HCT116 (cell line): ENCODE measurements at regions not wholly inside any gene's neighbourhood (a gene's known extent, or its start where the extent isn't known, plus 50 kb on each side); places are given as distances from the start of the nearest gene placed in this dataset.
"Not testable (repeated sequence)": the region's sequence is repeated elsewhere in the genome, so short reads cannot be mapped to it uniquely, and the experiment has no call there.

ENCODE experiments used
- ATAC-seq: fragments of 200-7000 bp; cut with Tn5 transposase; 2 replicates; pipeline ENCODE4 v1.9.1; 2020; ENCODE audit warnings: mild to moderate bottlenecking, moderate library complexity
- BruUV-seq: library from RNA; stranded (reverse); fragments of 400-500 nt; replicated peaks from 2 replicates; lab custom pipeline; 2021; lab: Mats Ljungman, UMichigan
- CTCF ChIA-PET: fragments of 300-600 bp; sonication (Branson Sonifier 250); formaldehyde crosslinking; loops from one replicate; lab custom pipeline; 2021; ENCODE audit warnings: antibody characterized with exemption; lab: Charles Lee
- POLR2A ChIA-PET: fragments of 300-600, 350-600 bp; sonication (Branson Sonifier 250); formaldehyde crosslinking; loops from one replicate; lab custom pipeline; 2021; ENCODE audit warnings: antibody characterized with exemption; lab: Charles Lee
- RAD21 ChIA-PET, 2 experiments: fragments of 300-600 bp; sonication (Branson Sonifier 250); formaldehyde crosslinking; loops; one replicate each; lab custom pipeline; 2023; ENCODE audit warnings: low total read pairs in 2 of 2; ENCODE audit not compliant: uncharacterized antibody in 2 of 2, unreplicated experiment in 2 of 2, low non-redundant PET in 1 of 2; lab: Charles Lee
- DNase-seq: peaks from one replicate; pipeline ENCODE4 v3.0.0-alpha.2; 2010; ENCODE audit warnings: low read depth, low spot score
- H2AFZ ChIP-seq: fragments of 200-600 bp; shearing (Covaris generic), sonication (generic); 2 replicates; pipeline ENCODE4 v1.6.1; 2017; ENCODE audit warnings: low read depth, mixed run types, mixed read lengths, antibody characterized with exemption, low read length; ENCODE audit not compliant: poor library complexity, severe bottlenecking
- H3K27ac ChIP-seq: 2 replicates; pipeline ENCODE4 v1.5.1; 2012; ENCODE audit warnings: low read depth, low read length
- H3K27me3 ChIP-seq: fragments of 200-600 bp; sonication (generic); 2 replicates; pipeline ENCODE4 v1.6.1; 2016; ENCODE audit warnings: mixed run types, low read length, mixed read lengths; ENCODE audit not compliant: insufficient read depth
- H3K36me3 ChIP-seq, 2 experiments: fragments of 200-500 bp in 1 of 2; fragments of 200-600 bp in 1 of 2; sonication (Bioruptor generic) in 1 of 2; sonication (generic) in 1 of 2; 2 replicates each; pipeline versions ENCODE4 v1.5.1 to v1.6.1; 2014 to 2016; ENCODE audit warnings: low read length in 2 of 2, inconsistent platforms in 1 of 2, mixed read lengths in 1 of 2, mixed run types in 1 of 2; ENCODE audit not compliant: insufficient read depth in 2 of 2, control insufficient read depth in 1 of 2
- H3K4me1 ChIP-seq, 2 experiments: fragments of 200-600 bp in 1 of 2; sonication (generic) in 1 of 2; 2 replicates each; pipeline versions ENCODE4 v1.5.1 to v1.6.1; 2012 to 2017; ENCODE audit warnings: low read length in 2 of 2, inconsistent platforms in 1 of 2, mild to moderate bottlenecking in 1 of 2, mixed read lengths in 1 of 2, mixed run types in 1 of 2, moderate library complexity in 1 of 2; ENCODE audit not compliant: insufficient read depth in 2 of 2, control insufficient read depth in 1 of 2
- H3K4me2 ChIP-seq: fragments of 200-600 bp; sonication (generic); 2 replicates; pipeline ENCODE4 v1.6.1; 2017; ENCODE audit warnings: mixed run types, low read length, mixed read lengths
- H3K4me3 ChIP-seq, 2 experiments: fragments of 200-600 bp in 1 of 2; sonication (generic) in 1 of 2; replicated peaks in 1 of 2; 2 replicates each; pipeline ENCODE4 v1.5.1; 2011 to 2016; ENCODE audit warnings: low read length in 2 of 2, control low read depth in 1 of 2, low read depth in 1 of 2, mild to moderate bottlenecking in 1 of 2, mixed read lengths in 1 of 2, mixed run types in 1 of 2
- H3K79me2 ChIP-seq: fragments of 200-600 bp; sonication (generic); 2 replicates; pipeline ENCODE4 v1.6.1; 2017; ENCODE audit warnings: mild to moderate bottlenecking, mixed run types, low read length, moderate library complexity, mixed read lengths; ENCODE audit not compliant: insufficient read depth
- H3K9ac ChIP-seq: fragments of 200-600 bp; sonication (generic); 2 replicates; pipeline ENCODE4 v1.6.1; 2016; ENCODE audit warnings: low read length, mixed read lengths
- H3K9me2 ChIP-seq: fragments of 200-600 bp; sonication (generic), shearing (Covaris generic); 2 replicates; pipeline ENCODE4 v1.6.1; 2017; ENCODE audit warnings: mixed run types, mild to moderate bottlenecking, moderate library complexity; ENCODE audit not compliant: insufficient read depth
- H3K9me3 ChIP-seq, 2 experiments: fragments of 200-500 bp in 1 of 2; fragments of 200-600 bp in 1 of 2; sonication (Bioruptor generic) in 1 of 2; sonication (generic) in 1 of 2; 2 replicates each; pipeline ENCODE4 v1.6.1; 2014 to 2017; ENCODE audit warnings: low read length in 2 of 2, mixed read lengths in 2 of 2, inconsistent platforms in 1 of 2, low read depth in 1 of 2, mild to moderate bottlenecking in 1 of 2, mixed run types in 1 of 2, moderate library complexity in 1 of 2; ENCODE audit not compliant: control insufficient read depth in 1 of 2, insufficient read depth in 1 of 2
- H4K20me1 ChIP-seq: fragments of 200-600 bp; sonication (generic), shearing (Covaris generic); 2 replicates; pipeline ENCODE4 v1.6.1; 2017; ENCODE audit warnings: mixed run types, mild to moderate bottlenecking, moderate library complexity; ENCODE audit not compliant: insufficient read depth
- ATF3 ChIP-seq: IDR thresholded peaks from 2 replicates; pipeline ENCODE4 v1.6.1; 2012
- CEBPB ChIP-seq: IDR thresholded peaks from 2 replicates; pipeline ENCODE4 v1.6.1; 2012; ENCODE audit warnings: low read depth
- EGR1 ChIP-seq: IDR thresholded peaks from 2 replicates; pipeline ENCODE4 v1.6.1; 2012; ENCODE audit warnings: low read depth
- ELF1 ChIP-seq: IDR thresholded peaks from 2 replicates; pipeline ENCODE4 v1.6.1; 2012; ENCODE audit warnings: low read depth, borderline replicate concordance
- EZH2 ChIP-seq: fragments of 200-600 bp; sonication (generic); IDR thresholded peaks from 2 replicates; pipeline ENCODE4 v1.6.1; 2017; ENCODE audit warnings: antibody characterized with exemption, mixed run types
- EZH2phosphoT487 ChIP-seq: fragments of 200-600 bp; IDR thresholded peaks from 2 replicates; pipeline ENCODE4 v1.6.1; 2018; ENCODE audit warnings: antibody characterized with exemption, borderline replicate concordance
- JUND ChIP-seq: IDR thresholded peaks from 2 replicates; pipeline ENCODE4 v1.6.1; 2012
- POLR2AphosphoS5 ChIP-seq: IDR thresholded peaks from 2 replicates; pipeline ENCODE4 v1.6.1; 2011; ENCODE audit warnings: mild to moderate bottlenecking, low read depth, low read length, moderate library complexity
- RAD21 ChIP-seq: IDR thresholded peaks from 2 replicates; pipeline ENCODE4 v1.6.1; 2012; ENCODE audit warnings: low read depth, mild to moderate bottlenecking
- SIN3A ChIP-seq: IDR thresholded peaks from 2 replicates; pipeline ENCODE4 v1.6.1; 2012; ENCODE audit warnings: low read depth
- SP1 ChIP-seq: IDR thresholded peaks from 2 replicates; pipeline ENCODE4 v1.6.1; 2012; ENCODE audit warnings: low read depth
- SRF ChIP-seq: IDR thresholded peaks from 2 replicates; pipeline ENCODE4 v1.6.1; 2012; ENCODE audit warnings: low read depth
- TCF7L2 ChIP-seq: IDR thresholded peaks from 2 replicates; pipeline ENCODE4 v1.7.0; 2011; ENCODE audit warnings: borderline replicate concordance, inconsistent platforms; ENCODE audit not compliant: insufficient read depth, insufficient read length; ENCODE audit errors: extremely low read depth
- YY1 ChIP-seq: IDR thresholded peaks from 2 replicates; pipeline ENCODE4 v1.6.1; 2011; ENCODE audit warnings: low read length, low read depth, moderate library complexity, mild to moderate bottlenecking; ENCODE audit not compliant: insufficient replicate concordance; ENCODE audit errors: extremely low read depth
- ZNF274 ChIP-seq: fragments of 200-500 bp; sonication (Bioruptor generic); IDR thresholded peaks from 2 replicates; pipeline ENCODE4 v1.6.1; 2014; ENCODE audit warnings: mild to moderate bottlenecking, low read depth, low read length, inconsistent platforms
- intact Hi-C: fragments of 100-400 bp; cut with micrococcal nuclease; formaldehyde crosslinking; loops from 2 replicates; pipeline ENCODE4 v1.10.0; 2022
- TF ChIP-seq, protein P1 (sequence below), 3 experiments: fragments of 200-600 bp in 1 of 3; sonication (generic) in 1 of 3; IDR thresholded peaks in 2 of 3; conservative IDR thresholded peaks in 1 of 3; 2 replicates each; pipeline ENCODE4 v1.5.1; 2012 to 2017; ENCODE audit warnings: low read depth in 2 of 3, low read length in 2 of 3, antibody characterized with exemption in 1 of 3, borderline replicate concordance in 1 of 3, control low read depth in 1 of 3, mild to moderate bottlenecking in 1 of 3, mixed read lengths in 1 of 3, mixed run types in 1 of 3, moderate library complexity in 1 of 3; ENCODE audit not compliant: insufficient read depth in 1 of 3
- TF ChIP-seq, protein P2 (sequence below): IDR thresholded peaks from 2 replicates; pipeline ENCODE4 v1.6.1; 2012; ENCODE audit warnings: low read depth

DNA sequence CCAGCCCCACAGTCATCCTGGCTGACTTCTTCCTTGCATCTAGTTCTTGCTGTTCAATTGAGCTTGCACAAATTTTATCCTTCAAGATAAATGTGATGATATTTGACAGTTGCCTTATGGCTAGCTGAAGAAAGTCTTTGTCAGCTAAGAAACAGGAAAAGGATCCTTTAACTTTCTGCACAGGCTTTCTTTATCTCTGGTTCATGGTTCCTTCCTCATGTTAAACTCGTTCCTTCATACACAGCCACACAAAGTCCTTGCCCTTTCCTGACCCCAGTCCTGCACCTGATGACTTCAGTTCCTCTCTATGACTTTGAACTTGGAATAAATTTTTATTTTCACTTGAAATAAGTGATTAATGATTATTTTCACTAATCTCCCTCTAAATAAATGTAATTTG, 132.5 kb upstream of the PRSS3 start:
- Histone ChIP-seq H4K20me1 (no peaks in the 10 kb centered on the region), H3K27me3 (no peaks in the 10 kb centered on the region; the same call in 1 of the 2 replicates), H3K79me2 (no peaks in the 10 kb centered on the region), H3K9me3 (no peaks in the 10 kb centered on the region), H3K9me2 (no peaks in the 10 kb centered on the region), H3K4me2 (no peak overlapping the region), H3K9ac (no peak overlapping the region), H3K4me3 (no peak overlapping the region), H3K36me3 (no peaks in the 10 kb centered on the region), H3K27ac (no peak overlapping the region), H3K4me1 (no peaks in the 10 kb centered on the region), H2AFZ (no peak overlapping the region)
- CTCF ChIA-PET: no interaction called here
- POLR2A ChIA-PET: no interaction called here
- RAD21 ChIA-PET: no interaction called here
- no peak for ATAC-seq
- no TSS peak for BruUV-seq
- TF ChIP-seq EZH2 (no peak), SIN3A (no peak), EZH2phosphoT487 (no peak), ATF3 (no peak), EGR1 (no peak), RAD21 (no peak), SRF (no peak), YY1 (no peak), TCF7L2 (no peak), ELF1 (no peak), ZNF274 (no peak), CEBPB (no peak), POLR2AphosphoS5 (no peak), JUND (no peak), SP1 (no peak)
- TF ChIP-seq, protein P1, sequence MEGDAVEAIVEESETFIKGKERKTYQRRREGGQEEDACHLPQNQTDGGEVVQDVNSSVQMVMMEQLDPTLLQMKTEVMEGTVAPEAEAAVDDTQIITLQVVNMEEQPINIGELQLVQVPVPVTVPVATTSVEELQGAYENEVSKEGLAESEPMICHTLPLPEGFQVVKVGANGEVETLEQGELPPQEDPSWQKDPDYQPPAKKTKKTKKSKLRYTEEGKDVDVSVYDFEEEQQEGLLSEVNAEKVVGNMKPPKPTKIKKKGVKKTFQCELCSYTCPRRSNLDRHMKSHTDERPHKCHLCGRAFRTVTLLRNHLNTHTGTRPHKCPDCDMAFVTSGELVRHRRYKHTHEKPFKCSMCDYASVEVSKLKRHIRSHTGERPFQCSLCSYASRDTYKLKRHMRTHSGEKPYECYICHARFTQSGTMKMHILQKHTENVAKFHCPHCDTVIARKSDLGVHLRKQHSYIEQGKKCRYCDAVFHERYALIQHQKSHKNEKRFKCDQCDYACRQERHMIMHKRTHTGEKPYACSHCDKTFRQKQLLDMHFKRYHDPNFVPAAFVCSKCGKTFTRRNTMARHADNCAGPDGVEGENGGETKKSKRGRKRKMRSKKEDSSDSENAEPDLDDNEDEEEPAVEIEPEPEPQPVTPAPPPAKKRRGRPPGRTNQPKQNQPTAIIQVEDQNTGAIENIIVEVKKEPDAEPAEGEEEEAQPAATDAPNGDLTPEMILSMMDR (IDR thresholded peaks at IDR 0.05 in 2 of 3, conservative IDR thresholded peaks at IDR 0.05 in 1 of 3; ENCODE audit: borderline replicate concordance in 1 of 3, insufficient read depth in 1 of 3, low read depth in 2 of 3, low read length in 2 of 3): no peak
- TF ChIP-seq, protein P2, sequence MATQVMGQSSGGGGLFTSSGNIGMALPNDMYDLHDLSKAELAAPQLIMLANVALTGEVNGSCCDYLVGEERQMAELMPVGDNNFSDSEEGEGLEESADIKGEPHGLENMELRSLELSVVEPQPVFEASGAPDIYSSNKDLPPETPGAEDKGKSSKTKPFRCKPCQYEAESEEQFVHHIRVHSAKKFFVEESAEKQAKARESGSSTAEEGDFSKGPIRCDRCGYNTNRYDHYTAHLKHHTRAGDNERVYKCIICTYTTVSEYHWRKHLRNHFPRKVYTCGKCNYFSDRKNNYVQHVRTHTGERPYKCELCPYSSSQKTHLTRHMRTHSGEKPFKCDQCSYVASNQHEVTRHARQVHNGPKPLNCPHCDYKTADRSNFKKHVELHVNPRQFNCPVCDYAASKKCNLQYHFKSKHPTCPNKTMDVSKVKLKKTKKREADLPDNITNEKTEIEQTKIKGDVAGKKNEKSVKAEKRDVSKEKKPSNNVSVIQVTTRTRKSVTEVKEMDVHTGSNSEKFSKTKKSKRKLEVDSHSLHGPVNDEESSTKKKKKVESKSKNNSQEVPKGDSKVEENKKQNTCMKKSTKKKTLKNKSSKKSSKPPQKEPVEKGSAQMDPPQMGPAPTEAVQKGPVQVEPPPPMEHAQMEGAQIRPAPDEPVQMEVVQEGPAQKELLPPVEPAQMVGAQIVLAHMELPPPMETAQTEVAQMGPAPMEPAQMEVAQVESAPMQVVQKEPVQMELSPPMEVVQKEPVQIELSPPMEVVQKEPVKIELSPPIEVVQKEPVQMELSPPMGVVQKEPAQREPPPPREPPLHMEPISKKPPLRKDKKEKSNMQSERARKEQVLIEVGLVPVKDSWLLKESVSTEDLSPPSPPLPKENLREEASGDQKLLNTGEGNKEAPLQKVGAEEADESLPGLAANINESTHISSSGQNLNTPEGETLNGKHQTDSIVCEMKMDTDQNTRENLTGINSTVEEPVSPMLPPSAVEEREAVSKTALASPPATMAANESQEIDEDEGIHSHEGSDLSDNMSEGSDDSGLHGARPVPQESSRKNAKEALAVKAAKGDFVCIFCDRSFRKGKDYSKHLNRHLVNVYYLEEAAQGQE: no peak
- intact Hi-C loops: no loop called here
- DNase-seq: no peak

DNA sequence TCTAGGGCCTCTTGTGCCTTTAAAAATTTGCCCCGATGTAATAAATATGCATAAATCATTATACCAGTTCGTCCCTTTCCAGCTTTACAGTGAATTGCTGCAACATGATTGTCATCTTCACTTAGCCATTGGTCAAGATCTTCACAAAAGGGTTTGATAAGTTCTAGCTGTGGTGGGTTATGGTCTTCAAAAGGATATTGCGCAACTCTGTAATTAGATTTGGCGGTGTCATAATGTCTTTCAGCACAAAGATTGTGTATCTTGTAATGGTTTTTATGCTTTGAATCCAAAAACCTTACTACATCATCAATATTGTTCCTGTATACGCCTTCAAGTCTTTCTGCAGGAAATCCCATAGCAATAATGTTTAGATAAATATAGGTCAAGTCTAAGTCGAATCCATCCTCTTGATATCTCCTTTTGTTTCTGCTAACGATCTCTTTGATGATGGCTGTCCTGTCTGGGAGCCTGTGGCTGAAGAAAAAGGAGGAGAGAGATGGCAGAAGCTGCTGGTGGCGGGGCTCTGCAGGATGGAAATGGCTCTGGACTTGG, 119.1 kb upstream of the PRSS3 start:
- H4K20me1 ChIP-seq, DNase-seq, H3K27me3 ChIP-seq, H3K27ac ChIP-seq, intact Hi-C loops, H3K4me3 ChIP-seq, H2AFZ ChIP-seq, BruUV-seq, POLR2A ChIA-PET, H3K9me3 ChIP-seq, H3K79me2 ChIP-seq, CTCF ChIA-PET, H3K9ac ChIP-seq, ATAC-seq, H3K4me2 ChIP-seq, RAD21 ChIA-PET, H3K9me2 ChIP-seq, H3K4me1 ChIP-seq, H3K36me3 ChIP-seq: not testable (repeated sequence)
